22Rv1 (cell line): ENCODE measurements at regions not wholly inside any gene's neighbourhood (a gene's known extent, or its start where the extent isn't known, plus 50 kb on each side); places are given as distances from the start of the nearest gene placed in this dataset.

Experiments
- H3K27ac ChIP-seq: fragments of 450-650 bp; 2 replicates; pipeline ENCODE4 v1.5.1; 2017
- ZFX ChIP-seq: fragments of 450-650 bp; IDR thresholded peaks from 2 replicates; pipeline ENCODE4 v1.6.1; 2017; ENCODE audit warnings: antibody characterized with exemption, borderline replicate concordance
- TF ChIP-seq, protein P1 (sequence below): fragments of 450-650 bp; IDR thresholded peaks from 2 replicates; pipeline ENCODE4 v1.5.1; 2017; ENCODE audit warnings: mild to moderate bottlenecking

DNA sequence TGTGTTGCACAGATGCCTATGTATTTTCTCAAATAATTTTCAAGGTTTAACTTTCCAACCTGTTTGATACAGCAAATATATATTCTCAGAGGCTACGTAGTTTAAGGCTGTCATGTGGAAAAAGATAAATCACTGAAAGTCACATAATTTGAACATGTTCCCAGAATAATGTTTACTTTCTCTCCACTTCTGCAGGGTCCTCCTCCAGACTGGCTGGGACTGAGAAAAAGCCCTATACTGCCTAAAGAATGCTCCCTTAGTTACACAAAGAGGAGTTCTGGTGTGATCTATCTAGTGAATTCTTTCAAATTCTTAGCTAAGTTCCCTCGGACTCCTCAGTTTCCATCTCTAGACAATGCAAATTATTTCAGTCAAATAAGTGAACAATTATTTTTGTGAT is 411.0 kb downstream of the C6orf118 start:
- no peak overlapping the region for H3K27ac ChIP-seq
- no peak for TF ChIP-seq ZFX
- TF ChIP-seq, protein P1, sequence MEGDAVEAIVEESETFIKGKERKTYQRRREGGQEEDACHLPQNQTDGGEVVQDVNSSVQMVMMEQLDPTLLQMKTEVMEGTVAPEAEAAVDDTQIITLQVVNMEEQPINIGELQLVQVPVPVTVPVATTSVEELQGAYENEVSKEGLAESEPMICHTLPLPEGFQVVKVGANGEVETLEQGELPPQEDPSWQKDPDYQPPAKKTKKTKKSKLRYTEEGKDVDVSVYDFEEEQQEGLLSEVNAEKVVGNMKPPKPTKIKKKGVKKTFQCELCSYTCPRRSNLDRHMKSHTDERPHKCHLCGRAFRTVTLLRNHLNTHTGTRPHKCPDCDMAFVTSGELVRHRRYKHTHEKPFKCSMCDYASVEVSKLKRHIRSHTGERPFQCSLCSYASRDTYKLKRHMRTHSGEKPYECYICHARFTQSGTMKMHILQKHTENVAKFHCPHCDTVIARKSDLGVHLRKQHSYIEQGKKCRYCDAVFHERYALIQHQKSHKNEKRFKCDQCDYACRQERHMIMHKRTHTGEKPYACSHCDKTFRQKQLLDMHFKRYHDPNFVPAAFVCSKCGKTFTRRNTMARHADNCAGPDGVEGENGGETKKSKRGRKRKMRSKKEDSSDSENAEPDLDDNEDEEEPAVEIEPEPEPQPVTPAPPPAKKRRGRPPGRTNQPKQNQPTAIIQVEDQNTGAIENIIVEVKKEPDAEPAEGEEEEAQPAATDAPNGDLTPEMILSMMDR: no peak

GRCh38 chr6:164897523-164898235 is 411.7 kb downstream of the C6orf118 start:
- TF ChIP-seq, protein P1: peak; percentile 59
- no peak for TF ChIP-seq ZFX
- no peak overlapping the region for H3K27ac ChIP-seq

GRCh38 chr6:164889980-164890379 is 419.4 kb downstream of the C6orf118 start:
- H3K27ac ChIP-seq: no peak overlapping the region

GRCh38 chr6:164887660-164888059 is 421.7 kb downstream of the C6orf118 start:
- no peak overlapping the region for H3K27ac ChIP-seq
- no peak for TF ChIP-seq ZFX
- TF ChIP-seq, protein P1: no peak

More at GRCh38 chr6:164889980-164890379, 419.4 kb downstream of the C6orf118 start:
- TF ChIP-seq ZFX: no peak
- TF ChIP-seq, protein P1: no peak

DNA sequence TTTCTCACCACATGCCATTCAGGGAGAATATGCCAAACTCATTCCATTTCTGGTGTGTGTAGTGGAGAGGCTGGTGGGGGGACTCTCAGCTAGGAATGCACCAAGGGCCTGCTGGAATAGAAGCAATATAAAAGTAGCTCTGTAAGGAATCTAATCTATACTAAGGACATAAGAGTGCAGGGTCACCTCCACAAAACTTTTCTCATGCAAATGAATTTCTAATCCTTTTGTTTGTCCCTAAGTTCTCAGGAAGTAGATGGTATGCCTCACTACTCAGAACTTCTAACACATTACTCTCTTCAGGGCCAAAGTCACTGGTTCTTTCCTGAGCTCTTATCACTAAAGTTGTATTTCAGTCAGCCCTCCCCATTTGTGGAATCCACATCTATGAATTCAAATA is 427.2 kb downstream of the C6orf118 start:
- no peak overlapping the region for H3K27ac ChIP-seq
- no peak for TF ChIP-seq ZFX
- TF ChIP-seq, protein P1: no peak

GRCh38 chr6:164871783-164872182 is 437.6 kb downstream of the C6orf118 start:
- H3K27ac ChIP-seq: no peak overlapping the region
- TF ChIP-seq, protein P1: no peak

DNA sequence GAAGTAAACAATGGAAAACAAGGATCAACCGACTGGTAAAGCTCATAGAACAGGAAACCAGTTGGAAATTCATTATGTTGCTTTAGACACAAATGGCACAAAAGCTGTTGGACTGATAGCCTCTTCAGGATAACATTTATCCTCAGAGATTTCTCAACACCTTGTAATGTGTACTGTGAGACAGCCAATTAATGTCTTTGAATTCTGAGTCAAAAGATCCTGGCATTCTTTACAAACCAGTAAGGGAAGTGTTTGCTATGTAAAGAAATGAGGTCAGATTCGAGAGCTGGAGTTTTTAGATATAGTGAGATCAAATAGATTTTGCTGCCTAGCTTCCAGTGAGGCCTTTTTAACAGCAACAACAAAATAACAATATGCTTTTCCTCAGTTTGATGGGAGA is 439.2 kb downstream of the C6orf118 start:
- no peak for TF ChIP-seq ZFX
- TF ChIP-seq, protein P1: no peak
- H3K27ac ChIP-seq: no peak overlapping the region
